WI38 (cell line): ENCODE measurements at regions not wholly inside any gene's neighbourhood (a gene's known extent, or its start where the extent isn't known, plus 50 kb on each side); places are given as distances from the start of the nearest gene placed in this dataset.

Experiments used
- H3K4me3 ChIP-seq: 2 replicates; pipeline ENCODE4 v1.5.1; 2011; ENCODE audit warnings: low read depth, mild to moderate bottlenecking, control low read depth, low read length
- CTCF ChIP-seq: IDR thresholded peaks from 2 replicates; pipeline ENCODE4 v1.5.1; 2012; ENCODE audit warnings: low read depth, mild to moderate bottlenecking, control low read depth, low read length

GRCh38 chr6:43880236-43881137 lies 110.5 kb downstream of the VEGFA start:
- TF ChIP-seq CTCF, result no peak
- H3K4me3 ChIP-seq, result no peak overlapping the region

GRCh38 chr6:43879722-43880121 lies 109.7 kb downstream of the VEGFA start:
- TF ChIP-seq CTCF, result no peak

GRCh38 chr6:43878823-43879495 lies 108.9 kb downstream of the VEGFA start:
- no peak for TF ChIP-seq CTCF
- no peak overlapping the region for H3K4me3 ChIP-seq

More at GRCh38 chr6:43879722-43880121, 109.7 kb downstream of the VEGFA start:
- H3K4me3 ChIP-seq, result no peak overlapping the region

- TF ChIP-seq CTCF, result no peak
- H3K4me3 ChIP-seq, result no peak overlapping the region
These were observed 108.2 kb downstream of the VEGFA start for GRCh38 chr6:43878127-43878634.

- H3K4me3 ChIP-seq, result no peak overlapping the region
- no peak for TF ChIP-seq CTCF
These were observed 107.6 kb downstream of the VEGFA start for GRCh38 chr6:43877463-43878126.

GRCh38 chr6:43877036-43877435 lies 107.0 kb downstream of the VEGFA start:
- no peak for TF ChIP-seq CTCF
- no peak overlapping the region for H3K4me3 ChIP-seq
